Fibroblast of the aortic adventitia (primary cell): ENCODE measurements at regions not wholly inside any gene's neighbourhood (a gene's known extent, or its start where the extent isn't known, plus 50 kb on each side); places are given as distances from the start of the nearest gene placed in this dataset.

Experiments used
- DNase-seq: peaks from one replicate; pipeline ENCODE4 v3.0.0-alpha.2; 2010; ENCODE audit warnings: low read depth
- H3K4me3 ChIP-seq: 2 replicates; pipeline ENCODE4 v1.5.1; 2011; ENCODE audit warnings: low read depth, mild to moderate bottlenecking, control low read depth, low read length, moderate library complexity
- CTCF ChIP-seq: IDR thresholded peaks from 2 replicates; pipeline ENCODE4 v1.5.1; 2011; ENCODE audit warnings: mild to moderate bottlenecking, low read length, control low read depth, inconsistent platforms; ENCODE audit not compliant: insufficient read depth

DNA sequence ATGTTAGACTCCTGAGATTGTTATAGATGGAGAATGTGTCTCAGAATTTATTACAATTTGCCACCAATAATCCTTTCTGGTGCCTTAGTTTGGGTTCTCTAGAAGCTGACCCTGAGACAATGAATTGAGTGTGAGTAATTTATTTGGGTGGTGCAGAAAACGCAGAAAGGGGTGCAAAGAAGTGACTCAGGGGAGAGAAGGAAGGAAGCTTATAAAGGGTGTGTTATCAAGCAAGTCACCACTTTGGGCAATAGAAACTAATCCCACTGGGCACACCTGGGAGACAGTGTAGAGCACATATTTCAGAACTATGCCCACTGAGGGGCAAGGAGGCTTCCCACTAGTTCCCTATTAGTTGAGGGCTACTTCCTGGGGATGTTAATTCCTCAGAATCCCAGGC is 320.6 kb downstream of the MID1IP1 start:
- no peak for TF ChIP-seq CTCF
- DNase-seq = no peak
- H3K4me3 ChIP-seq = no peak overlapping the region

DNA sequence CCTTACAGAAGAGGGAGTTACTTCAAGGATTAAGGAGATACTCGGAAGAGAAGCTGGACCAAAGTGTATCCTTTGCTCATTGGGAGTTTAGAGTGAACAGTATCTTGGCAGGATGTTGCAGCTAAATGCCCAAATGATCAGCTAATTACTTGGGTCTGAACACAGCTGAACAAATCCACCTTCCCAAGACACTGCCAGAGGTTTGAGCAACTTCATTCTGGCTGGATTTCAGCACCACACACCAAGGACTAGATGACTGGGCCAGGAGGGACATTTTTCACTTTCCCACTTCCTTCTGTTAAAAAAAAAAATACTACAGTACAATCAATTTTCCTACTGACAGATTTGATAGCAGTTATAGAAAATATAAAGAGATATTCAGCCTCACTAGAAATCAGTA is 324.6 kb downstream of the MID1IP1 start:
- no peak overlapping the region for H3K4me3 ChIP-seq
- TF ChIP-seq CTCF = no peak
- no peak for DNase-seq

GRCh38 chrX:39133971-39134370 is 332.7 kb downstream of the MID1IP1 start:
- H3K4me3 ChIP-seq = no peak overlapping the region
- DNase-seq = no peak
- TF ChIP-seq CTCF = no peak

GRCh38 chrX:39137363-39137954 is 336.2 kb downstream of the MID1IP1 start:
- no peak overlapping the region for H3K4me3 ChIP-seq
- DNase-seq = no peak
- TF ChIP-seq CTCF = no peak

GRCh38 chrX:39140581-39140980 is 339.3 kb downstream of the MID1IP1 start:
- H3K4me3 ChIP-seq = no peak overlapping the region
- TF ChIP-seq CTCF = no peak
- no peak for DNase-seq

GRCh38 chrX:39144323-39144722 is 343.1 kb downstream of the MID1IP1 start:
- no peak overlapping the region for H3K4me3 ChIP-seq
- no peak for TF ChIP-seq CTCF
- DNase-seq = no peak

DNA sequence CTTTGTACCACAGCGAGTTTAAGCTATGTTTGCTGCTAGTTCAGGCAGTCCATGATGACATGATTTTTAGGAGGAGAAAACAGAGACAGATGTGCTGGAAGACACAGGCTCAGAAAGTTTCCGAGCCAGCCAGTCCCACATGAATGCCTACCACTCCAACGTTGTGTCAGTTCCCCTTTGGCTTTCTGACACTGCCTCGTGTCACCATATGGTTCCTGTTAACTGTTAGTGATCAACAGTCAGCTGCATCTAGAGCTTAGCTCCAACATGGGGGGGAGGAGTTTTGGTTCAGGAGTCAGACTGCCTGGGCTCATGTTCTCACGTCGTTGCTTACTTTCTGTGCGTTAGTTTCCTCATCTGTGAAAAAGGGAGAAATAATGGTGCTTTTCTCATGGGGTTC is 343.7 kb downstream of the MID1IP1 start:
- DNase-seq = no peak
- no peak for TF ChIP-seq CTCF

More for the DNA sequence above, 343.7 kb downstream of the MID1IP1 start:
- H3K4me3 ChIP-seq = no peak overlapping the region
